OCI-LY1 (cell line): ENCODE measurements at regions not wholly inside any gene's neighbourhood (a gene's known extent, or its start where the extent isn't known, plus 50 kb on each side); places are given as distances from the start of the nearest gene placed in this dataset.

Experiments used
- EZH2 ChIP-seq: fragments of 200-600 bp; sonication (generic), shearing (Covaris generic); IDR thresholded peaks from 2 replicates; pipeline ENCODE4 v1.8.0; 2017; ENCODE audit warnings: borderline replicate concordance, mixed run types, mild to moderate bottlenecking, antibody characterized with exemption, low read length, moderate library complexity, mixed read lengths
- TF ChIP-seq, protein P1 (sequence below): fragments of 200-600 bp; sonication (generic), shearing (Covaris generic); IDR thresholded peaks from 2 replicates; pipeline ENCODE4 v1.5.1; 2017; ENCODE audit warnings: mild to moderate bottlenecking, antibody characterized with exemption, low read length, moderate library complexity, mixed read lengths

DNA sequence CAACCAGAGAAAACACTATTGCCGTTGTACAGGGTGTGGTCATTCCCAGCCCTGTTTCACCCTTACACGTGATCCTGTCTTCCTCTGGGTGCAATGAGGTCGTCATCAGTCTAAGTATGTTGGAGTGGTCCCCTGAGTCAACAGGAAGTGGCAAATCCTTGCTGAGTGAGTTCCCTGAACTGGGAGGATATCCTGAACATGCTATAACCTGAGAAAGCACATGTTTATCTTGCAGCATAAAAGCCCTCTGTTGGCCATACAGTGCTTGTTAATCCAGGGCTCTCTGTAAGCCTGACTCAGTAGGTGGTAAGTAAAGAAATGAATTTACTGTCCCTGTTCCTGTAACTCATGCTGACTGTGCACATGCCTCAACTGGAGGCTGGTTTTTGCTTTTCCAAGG is 477.8 kb upstream of the RGMA start:
- TF ChIP-seq, protein P1, sequence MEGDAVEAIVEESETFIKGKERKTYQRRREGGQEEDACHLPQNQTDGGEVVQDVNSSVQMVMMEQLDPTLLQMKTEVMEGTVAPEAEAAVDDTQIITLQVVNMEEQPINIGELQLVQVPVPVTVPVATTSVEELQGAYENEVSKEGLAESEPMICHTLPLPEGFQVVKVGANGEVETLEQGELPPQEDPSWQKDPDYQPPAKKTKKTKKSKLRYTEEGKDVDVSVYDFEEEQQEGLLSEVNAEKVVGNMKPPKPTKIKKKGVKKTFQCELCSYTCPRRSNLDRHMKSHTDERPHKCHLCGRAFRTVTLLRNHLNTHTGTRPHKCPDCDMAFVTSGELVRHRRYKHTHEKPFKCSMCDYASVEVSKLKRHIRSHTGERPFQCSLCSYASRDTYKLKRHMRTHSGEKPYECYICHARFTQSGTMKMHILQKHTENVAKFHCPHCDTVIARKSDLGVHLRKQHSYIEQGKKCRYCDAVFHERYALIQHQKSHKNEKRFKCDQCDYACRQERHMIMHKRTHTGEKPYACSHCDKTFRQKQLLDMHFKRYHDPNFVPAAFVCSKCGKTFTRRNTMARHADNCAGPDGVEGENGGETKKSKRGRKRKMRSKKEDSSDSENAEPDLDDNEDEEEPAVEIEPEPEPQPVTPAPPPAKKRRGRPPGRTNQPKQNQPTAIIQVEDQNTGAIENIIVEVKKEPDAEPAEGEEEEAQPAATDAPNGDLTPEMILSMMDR = no peak
- no peak for TF ChIP-seq EZH2
